Activated CD4-positive, alpha-beta T cell treated with anti-CD3 and anti-CD28 coated beads, Interleukin-2, amount 50 U/mL, for 16 hours (primary cell): ENCODE measurements at regions not wholly inside any gene's neighbourhood (a gene's known extent, or its start where the extent isn't known, plus 50 kb on each side); places are given as distances from the start of the nearest gene placed in this dataset.

Source experiments
- DNase-seq: peaks from one replicate; pipeline ENCODE4 v3.0.0-alpha.2; 2020

GRCh38 chr1:18021242-18021641 lies 86.4 kb upstream of the IGSF21 start:
- DNase-seq = no peak

- DNase-seq = no peak
Observed at GRCh38 chr1:18032172-18032859, 75.3 kb upstream of the IGSF21 start.

GRCh38 chr1:18035145-18035544 lies 72.5 kb upstream of the IGSF21 start:
- no peak for DNase-seq

- no peak for DNase-seq
Observed at GRCh38 chr1:18037651-18038050, 69.9 kb upstream of the IGSF21 start.

GRCh38 chr1:18038051-18038450 lies 69.5 kb upstream of the IGSF21 start:
- DNase-seq = no peak

- DNase-seq = no peak
Observed at GRCh38 chr1:18039102-18039501, 68.5 kb upstream of the IGSF21 start.

GRCh38 chr1:18041102-18041501 lies 66.5 kb upstream of the IGSF21 start:
- no peak for DNase-seq

- DNase-seq = no peak
Observed at GRCh38 chr1:18041685-18042355, 65.8 kb upstream of the IGSF21 start.

- DNase-seq = no peak
Observed at GRCh38 chr1:18043871-18044270, 63.7 kb upstream of the IGSF21 start.

- no peak for DNase-seq
Observed at GRCh38 chr1:18045203-18045602, 62.4 kb upstream of the IGSF21 start.

- DNase-seq = no peak
Observed at GRCh38 chr1:18045621-18046020, 62.0 kb upstream of the IGSF21 start.

GRCh38 chr1:18047122-18047521 lies 60.5 kb upstream of the IGSF21 start:
- DNase-seq = no peak

GRCh38 chr1:18049228-18049627 lies 58.4 kb upstream of the IGSF21 start:
- no peak for DNase-seq

GRCh38 chr1:18052671-18053070 lies 54.9 kb upstream of the IGSF21 start:
- no peak for DNase-seq

- DNase-seq = no peak
Observed at GRCh38 chr1:18055156-18055555, 52.4 kb upstream of the IGSF21 start.

GRCh38 chr1:18056545-18056944 lies 51.1 kb upstream of the IGSF21 start:
- DNase-seq = no peak

GRCh38 chr1:18057623-18058022 lies 50.0 kb upstream of the IGSF21 start:
- no peak for DNase-seq
